ENCODE measurements at regions not wholly inside any gene's neighbourhood (a gene's known extent, or its start where the extent isn't known, plus 50 kb on each side); places are given as distances from the start of the nearest gene placed in this dataset.

- Histone ChIP-seq H3K4me3 (no peak overlapping the region), H3K36me3 (no peaks in the 10 kb centered on the region), H3K9me3 (peaks cover 0 to 10% (median 0%) of the 10 kb centered on the region in 8 donors), H3K27ac (no peak overlapping the region), H3K27me3 (replicated peaks in 1 of 7) (no peaks in the 10 kb centered on the region), H3K4me1 (no peaks in the 10 kb centered on the region)
- DNase-seq = no peak
- TF ChIP-seq POLR2A (IDR thresholded peaks at IDR 0.05) = no peak
- no peak for TF ChIP-seq CTCF (IDR thresholded peaks at IDR 0.05 in 8 of 11, conservative IDR thresholded peaks at IDR 0.05 in 3 of 11)
- TF ChIP-seq POLR2AphosphoS5 (IDR thresholded peaks at IDR 0.05) = no peak
- 74 to 84% (median 76%) methylated on average over 4 of the region's 4 CpGs for WGBS, 5 donors
- intact Hi-C loops (cut with DNase I; ENCODE audit: low total_unique reads) = no loop called here
Observed at GRCh38 chr4:162804351-162804924, 362.3 kb downstream of the NAF1 start.

- DNase-seq = no peak
- no peaks in the 10 kb centered on the region for H3K27me3 ChIP-seq (replicated peaks in 1 of 7)
- H3K9me3 ChIP-seq = peaks cover 0 to 10% (median 0%) of the 10 kb centered on the region in 8 donors
- no peaks in the 10 kb centered on the region for H3K36me3 ChIP-seq
- no peaks in the 10 kb centered on the region for H3K4me1 ChIP-seq
- H3K4me3 ChIP-seq = no peak overlapping the region
- no peak overlapping the region for H3K27ac ChIP-seq
- intact Hi-C loops (cut with DNase I; ENCODE audit: low total_unique reads) = no loop called here
- TF ChIP-seq CTCF (IDR thresholded peaks at IDR 0.05 in 8 of 11, conservative IDR thresholded peaks at IDR 0.05 in 3 of 11) (no peak), POLR2A (IDR thresholded peaks at IDR 0.05) (no peak), POLR2AphosphoS5 (IDR thresholded peaks at IDR 0.05) (no peak)
Observed at GRCh38 chr4:162803378-162803777, 363.3 kb downstream of the NAF1 start.

GRCh38 chr4:162797108-162797507 is 369.6 kb downstream of the NAF1 start:
- intact Hi-C loops (cut with DNase I; ENCODE audit: low total_unique reads) = no loop called here
- no peaks in the 10 kb centered on the region for H3K36me3 ChIP-seq
- TF ChIP-seq CTCF (IDR thresholded peaks at IDR 0.05 in 8 of 11, conservative IDR thresholded peaks at IDR 0.05 in 3 of 11) (no peak), POLR2AphosphoS5 (IDR thresholded peaks at IDR 0.05) (no peak), POLR2A (IDR thresholded peaks at IDR 0.05) (no peak)
- peaks cover 0 to 10% (median 0%) of the 10 kb centered on the region in 8 donors for H3K9me3 ChIP-seq
- WGBS, 5 donors = 92 to 98% (median 94%) methylated on average over 1 of the region's 1 CpG
- H3K4me3 ChIP-seq = no peak overlapping the region
- no peaks in the 10 kb centered on the region for H3K4me1 ChIP-seq
- H3K27me3 ChIP-seq (replicated peaks in 1 of 7) = no peaks in the 10 kb centered on the region
- H3K27ac ChIP-seq = no peak overlapping the region
- DNase-seq = no peak

GRCh38 chr4:162793571-162793970 is 373.1 kb downstream of the NAF1 start:
- H3K4me3 ChIP-seq = no peak overlapping the region
- TF ChIP-seq POLR2A (IDR thresholded peaks at IDR 0.05) (no peak), CTCF (IDR thresholded peaks at IDR 0.05 in 8 of 11, conservative IDR thresholded peaks at IDR 0.05 in 3 of 11) (no peak), POLR2AphosphoS5 (IDR thresholded peaks at IDR 0.05) (no peak)
- H3K4me1 ChIP-seq = no peaks in the 10 kb centered on the region
- DNase-seq = no peak
- H3K27me3 ChIP-seq (replicated peaks in 1 of 7) = no peaks in the 10 kb centered on the region
- no peak overlapping the region for H3K27ac ChIP-seq
- intact Hi-C loops (cut with DNase I; ENCODE audit: low total_unique reads) = no loop called here
- WGBS, 5 donors = 36 to 84% (median 61%) methylated on average over 2 of the region's 2 CpGs
- no peaks in the 10 kb centered on the region for H3K36me3 ChIP-seq
- no peaks in the 10 kb centered on the region for H3K9me3 ChIP-seq

Measured in spleen (tissue), 11 donors.